HG02884 (cell line): ENCODE measurements at regions not wholly inside any gene's neighbourhood (a gene's known extent, or its start where the extent isn't known, plus 50 kb on each side); places are given as distances from the start of the nearest gene placed in this dataset.

Source experiments
- ATAC-seq: cut with Tn5 transposase; IDR thresholded peaks from one replicate; pipeline ENCODE4 v1.9.1; 2021; ENCODE audit warnings: mild to moderate bottlenecking, moderate library complexity; ENCODE audit not compliant: unreplicated experiment

GRCh38 chr20:7596541-7596940 lies 343.7 kb downstream of the HAO1 start:
- no peak for ATAC-seq

- ATAC-seq = no peak
Measured at GRCh38 chr20:7601431-7601830, 338.8 kb downstream of the HAO1 start.

- ATAC-seq = no peak
Measured at GRCh38 chr20:7606941-7607340, 333.3 kb downstream of the HAO1 start.

DNA sequence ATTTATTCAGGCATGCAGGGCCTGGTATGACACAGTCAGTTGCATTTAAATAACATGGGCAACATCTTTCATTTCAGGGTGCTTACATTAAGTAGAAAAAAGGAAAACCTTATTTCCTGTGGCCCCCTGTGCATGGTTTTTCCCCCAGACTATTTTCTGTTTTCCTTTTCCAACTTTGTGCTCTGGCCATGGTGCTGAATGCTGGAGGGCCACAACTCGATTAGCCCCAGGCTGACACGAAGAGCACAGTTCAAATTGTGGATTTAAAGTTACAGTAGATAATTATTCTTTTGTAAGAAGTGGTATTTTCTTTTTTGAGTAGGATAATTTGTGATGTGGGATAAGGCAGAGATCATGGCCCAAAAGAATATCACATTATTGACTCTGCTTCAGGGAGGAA lies 332.0 kb downstream of the HAO1 start:
- no peak for ATAC-seq

DNA sequence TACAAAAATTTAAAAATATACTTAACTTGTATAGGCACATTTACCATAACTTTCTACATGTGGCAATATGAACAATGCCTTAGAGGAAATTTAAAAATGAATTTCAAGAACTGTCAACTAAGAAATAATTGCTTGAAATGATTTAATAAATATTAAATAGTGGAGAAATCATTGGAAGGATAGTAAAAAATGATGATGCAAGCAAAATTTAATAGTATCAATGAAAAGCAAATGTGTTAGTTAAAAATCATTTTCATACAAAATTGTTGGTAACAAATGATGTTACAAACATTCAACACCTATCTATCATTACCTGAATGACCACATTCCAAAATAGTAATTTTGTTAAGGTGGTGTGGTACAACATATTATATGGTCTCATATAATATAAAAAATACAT lies 331.0 kb downstream of the HAO1 start:
- ATAC-seq = no peak

DNA sequence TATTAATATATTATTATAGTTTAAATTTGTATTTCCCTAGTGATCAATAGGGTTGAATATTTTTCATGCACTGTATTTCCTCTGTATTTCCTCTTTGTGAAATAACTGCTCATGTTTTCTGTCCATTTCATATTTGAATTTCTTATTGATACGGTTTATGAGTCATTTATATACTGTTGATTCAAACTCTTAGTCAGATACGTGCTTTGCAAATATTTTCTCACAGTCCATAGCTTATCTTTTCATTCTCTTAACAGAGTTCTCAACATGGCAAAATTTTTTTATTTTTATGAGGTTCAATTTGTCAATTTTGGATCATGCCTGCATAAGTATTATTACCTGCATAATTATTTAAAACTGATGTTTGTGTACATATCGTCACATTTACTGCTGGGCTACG lies 329.6 kb downstream of the HAO1 start:
- no peak for ATAC-seq

GRCh38 chr20:7617797-7618196 lies 322.5 kb downstream of the HAO1 start:
- no peak for ATAC-seq

GRCh38 chr20:7622399-7622961 lies 317.8 kb downstream of the HAO1 start:
- ATAC-seq = no peak

DNA sequence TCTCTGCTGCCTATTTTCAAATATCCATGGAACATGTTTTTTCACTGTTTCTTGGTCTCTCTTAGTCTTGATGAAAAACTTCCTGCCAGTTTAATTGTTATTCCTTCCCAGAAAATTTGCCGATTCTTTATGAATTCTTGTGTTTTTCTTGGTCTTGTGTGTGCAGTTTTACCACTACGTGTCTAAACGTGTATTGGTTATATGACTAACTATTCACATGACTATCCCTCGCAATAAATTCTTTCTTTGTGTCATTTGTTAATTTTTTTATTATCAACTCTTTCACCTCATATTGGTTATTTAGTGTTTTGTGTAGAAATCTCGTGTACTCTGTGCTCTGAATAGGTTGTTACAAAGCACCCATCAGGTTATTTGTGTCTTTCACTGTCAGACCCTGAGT lies 315.4 kb downstream of the HAO1 start:
- ATAC-seq = no peak

DNA sequence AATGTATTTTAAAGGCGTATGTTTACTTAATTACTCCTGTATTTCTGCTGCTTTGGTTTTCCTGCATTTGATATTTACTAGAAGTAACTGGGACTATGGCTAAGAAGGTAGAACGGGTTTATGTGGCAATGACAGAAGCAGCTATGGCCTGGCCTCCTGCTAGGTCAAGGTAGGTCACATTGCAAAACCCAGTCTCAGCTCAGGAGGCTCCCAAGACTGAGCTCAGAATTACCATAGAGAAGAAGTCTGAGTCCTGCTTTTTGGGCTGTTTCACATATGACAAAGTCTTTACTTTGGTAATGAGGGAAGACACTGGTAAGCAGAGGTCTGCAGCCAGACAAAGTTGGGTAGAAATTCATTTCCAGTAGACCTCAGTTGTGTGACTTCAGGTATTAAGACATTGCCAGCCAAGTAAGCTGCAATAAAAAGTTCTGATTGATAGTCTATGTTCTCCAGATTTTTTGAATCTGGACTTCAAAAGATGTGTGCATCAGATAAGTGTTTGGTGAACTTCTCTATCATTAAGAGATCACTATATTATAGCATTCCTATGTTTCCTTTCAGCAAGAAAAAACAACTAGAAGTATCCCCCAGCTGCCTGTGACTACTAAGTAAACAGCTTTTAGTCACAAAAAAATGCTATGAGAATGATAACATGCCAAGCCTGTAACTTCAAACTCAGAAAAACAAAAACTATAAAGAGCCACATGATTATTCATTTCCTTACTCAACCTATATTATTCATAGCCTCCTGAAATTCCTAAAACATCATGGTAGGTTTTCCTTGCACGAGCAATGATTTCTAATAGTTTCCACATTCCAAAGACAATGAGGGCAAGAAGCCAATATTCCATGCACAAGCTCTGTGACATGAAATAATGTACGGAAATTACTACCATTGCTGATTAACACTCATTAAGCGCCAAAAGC lies 312.3 kb downstream of the HAO1 start:
- ATAC-seq = no peak

DNA sequence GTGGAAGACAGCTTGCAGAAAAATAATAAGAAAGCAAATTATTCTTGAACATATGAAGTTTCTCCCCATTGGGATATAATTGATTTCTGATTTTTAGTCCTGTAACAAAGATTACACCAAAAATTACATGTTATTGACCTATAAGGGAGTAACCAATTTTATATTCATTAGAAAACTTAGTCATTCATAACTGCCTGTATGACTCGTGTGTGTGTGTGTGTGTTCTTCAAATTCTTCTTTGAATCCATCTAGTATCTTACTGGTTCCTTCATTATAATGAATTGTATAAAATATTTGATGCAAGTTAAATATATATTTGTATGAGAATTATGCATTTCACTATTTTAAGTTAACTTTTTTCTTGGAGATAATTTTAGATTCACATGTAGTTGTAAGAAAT lies 310.4 kb downstream of the HAO1 start:
- ATAC-seq = no peak

- no peak for ATAC-seq
Measured at GRCh38 chr20:7637184-7637583, 303.1 kb downstream of the HAO1 start.

DNA sequence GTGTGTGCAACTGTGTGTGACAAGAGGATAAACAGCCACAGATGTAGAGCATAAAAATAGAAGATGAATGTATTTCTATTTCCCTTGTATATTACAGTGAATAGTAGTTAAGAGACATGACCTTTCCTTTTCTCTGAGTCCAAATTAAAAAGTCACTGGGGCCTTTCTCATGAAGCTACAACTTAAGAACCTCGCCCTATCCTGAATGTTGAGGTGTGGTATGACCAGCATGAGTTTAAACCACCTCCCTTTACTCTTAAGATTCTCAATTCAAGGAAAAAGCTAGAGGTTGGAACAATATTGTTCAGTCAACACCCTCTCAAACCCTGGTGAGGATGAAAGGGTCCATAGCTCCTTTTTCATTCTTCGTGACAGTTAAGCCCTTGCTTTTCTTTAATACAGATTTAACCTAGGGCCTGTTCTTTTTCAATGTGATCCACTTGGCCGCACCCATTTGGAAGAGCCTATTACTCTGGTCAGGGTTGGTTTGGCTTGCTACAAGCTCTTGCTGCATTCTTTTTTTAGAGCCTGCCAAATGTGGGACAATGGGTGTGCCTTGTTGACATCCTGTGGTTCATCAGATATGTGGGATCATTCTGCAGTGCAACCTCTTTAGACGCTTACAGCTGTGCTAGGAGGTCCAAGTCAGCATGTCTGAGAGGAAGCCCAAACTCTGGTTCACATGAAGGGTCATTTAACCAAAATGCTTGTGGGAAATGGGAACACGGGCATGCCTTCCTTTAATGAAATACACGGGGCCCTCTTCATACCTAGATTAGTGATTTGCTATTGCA lies 290.0 kb downstream of the HAO1 start:
- ATAC-seq = no peak

- ATAC-seq = no peak
Measured at GRCh38 chr20:7654231-7654630, 286.0 kb downstream of the HAO1 start.

DNA sequence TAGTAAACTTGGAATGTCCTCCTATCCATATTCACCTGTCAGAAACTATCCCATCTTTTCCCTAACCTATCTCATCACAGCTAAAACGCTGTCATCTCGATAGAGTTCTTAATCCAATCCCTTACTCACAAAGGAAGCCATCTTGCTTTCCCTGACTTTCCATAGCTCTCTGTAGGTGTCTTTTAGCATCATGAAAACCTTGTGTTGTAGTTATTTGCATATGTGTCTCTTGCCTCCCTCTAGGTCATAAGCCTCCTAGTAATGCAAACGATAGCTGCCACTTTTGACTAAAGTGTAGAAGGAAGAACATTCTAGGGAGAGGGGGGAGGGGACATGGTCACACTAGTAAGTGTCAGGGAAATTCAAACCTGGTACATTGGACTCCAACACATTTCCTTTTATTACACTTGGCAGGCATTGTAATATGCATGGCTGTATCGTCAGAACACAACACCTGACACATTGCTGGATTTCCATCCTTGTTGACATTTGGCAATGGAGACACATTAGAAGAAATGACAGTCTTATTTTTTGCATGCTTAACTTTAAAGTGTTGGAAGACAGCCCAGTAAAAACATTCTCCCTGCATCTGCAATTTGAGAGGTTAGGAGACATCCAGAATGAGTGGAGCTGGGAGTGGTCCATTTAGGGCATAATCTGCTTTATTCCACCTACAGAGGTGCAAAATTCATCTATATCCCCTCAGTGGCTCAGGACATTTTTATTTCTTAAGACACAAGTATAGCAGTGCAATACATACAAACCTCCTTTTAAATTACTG lies 283.4 kb downstream of the HAO1 start:
- ATAC-seq = no peak

GRCh38 chr20:7657569-7657968 lies 282.7 kb downstream of the HAO1 start:
- ATAC-seq = no peak

GRCh38 chr20:7660165-7660564 lies 280.1 kb downstream of the HAO1 start:
- no peak for ATAC-seq

DNA sequence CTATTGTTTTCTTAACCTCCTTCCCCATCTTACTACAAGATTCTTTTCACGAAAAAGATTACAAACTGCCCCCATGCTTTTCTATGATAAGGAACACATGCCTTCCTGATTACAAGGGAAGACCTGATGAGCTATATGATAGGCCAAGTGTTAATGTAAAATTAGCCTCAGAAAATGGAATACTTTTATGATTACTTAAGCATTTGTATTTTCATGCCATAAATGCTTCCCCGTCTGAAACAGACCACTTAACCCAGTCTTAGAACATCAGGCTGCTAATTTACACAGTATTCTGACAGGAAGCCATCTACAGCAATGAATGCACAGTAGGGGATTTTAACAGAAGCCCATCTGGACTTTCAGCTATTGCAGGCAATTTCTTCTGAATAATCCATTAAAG lies 274.9 kb downstream of the HAO1 start:
- ATAC-seq = no peak

DNA sequence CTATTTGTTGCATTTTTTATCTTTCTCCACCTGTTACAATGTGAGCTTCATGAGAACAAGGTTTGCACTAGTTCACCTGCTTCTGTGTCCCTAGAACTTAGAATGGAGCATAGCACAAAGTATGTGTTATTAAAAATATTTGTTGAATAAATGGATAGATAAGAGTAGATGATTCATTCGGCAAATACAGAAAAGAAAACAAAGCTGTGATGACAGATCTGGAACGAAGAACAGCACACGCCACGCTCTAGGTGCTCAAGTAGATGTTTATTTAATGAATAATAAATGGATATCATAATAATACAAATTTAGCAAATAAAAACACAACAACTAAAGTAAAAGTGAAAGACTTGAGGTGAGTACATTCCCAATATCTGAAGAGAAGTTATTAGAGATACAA lies 273.1 kb downstream of the HAO1 start:
- ATAC-seq = no peak

DNA sequence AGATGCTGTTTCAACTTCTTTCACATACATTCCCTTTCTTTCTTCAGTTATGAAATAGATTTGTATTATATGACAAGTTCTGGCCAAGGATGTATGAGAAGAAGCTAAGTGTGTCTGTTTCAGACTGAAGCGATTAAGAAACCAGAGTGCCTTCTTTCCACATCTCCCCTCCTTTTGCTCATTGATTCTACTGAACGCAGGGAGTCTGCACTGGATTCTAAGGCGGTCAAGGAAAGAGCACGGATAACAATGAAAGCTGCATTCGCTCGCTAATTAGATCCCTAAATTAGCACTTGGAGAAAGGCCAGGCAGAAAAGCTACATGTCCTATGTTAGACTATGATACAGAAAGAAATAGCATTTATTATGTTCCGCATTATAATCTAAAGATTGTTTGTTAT lies 267.7 kb downstream of the HAO1 start:
- ATAC-seq = no peak

DNA sequence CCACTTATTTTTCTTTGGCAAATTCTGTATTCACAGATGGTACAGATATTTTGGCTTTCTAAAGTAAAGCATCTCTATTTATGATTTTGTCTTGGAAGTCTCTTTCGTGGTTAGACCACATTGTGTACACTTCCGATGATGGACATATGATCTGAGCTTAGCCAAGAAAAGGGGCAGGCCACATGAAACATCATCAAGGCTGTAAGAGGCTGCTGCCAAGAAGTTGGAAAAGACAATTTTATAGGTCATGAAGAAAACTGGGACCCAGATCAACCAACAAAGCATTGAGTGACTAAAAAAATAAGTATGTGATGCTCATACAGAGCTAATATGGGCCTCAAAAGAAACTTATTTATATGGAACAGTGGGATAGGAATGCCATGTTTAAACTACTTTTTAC lies 266.4 kb downstream of the HAO1 start:
- ATAC-seq = no peak
